GM21723 (cell line): ENCODE measurements at regions not wholly inside any gene's neighbourhood (a gene's known extent, or its start where the extent isn't known, plus 50 kb on each side); places are given as distances from the start of the nearest gene placed in this dataset.
"Not testable (repeated sequence)": the region's sequence is repeated elsewhere in the genome, so short reads cannot be mapped to it uniquely, and the experiment has no call there.

Source experiments
- ATAC-seq: cut with Tn5 transposase; IDR thresholded peaks from one replicate; pipeline ENCODE4 v1.9.1; 2021; ENCODE audit warnings: mild to moderate bottlenecking, moderate library complexity; ENCODE audit not compliant: unreplicated experiment

- ATAC-seq = no peak
Observed at GRCh38 chr4:118586357-118586790, 98.8 kb upstream of the METTL14 start.

GRCh38 chr4:118587116-118587831 lies 97.9 kb upstream of the METTL14 start:
- no peak for ATAC-seq

GRCh38 chr4:118587946-118588345 lies 97.2 kb upstream of the METTL14 start:
- ATAC-seq = no peak

- ATAC-seq = no peak
Observed at GRCh38 chr4:118589471-118590055, 95.6 kb upstream of the METTL14 start.

GRCh38 chr4:118591339-118592046 lies 93.7 kb upstream of the METTL14 start:
- ATAC-seq = peak; percentile 98

- ATAC-seq = not testable (repeated sequence)
Observed at GRCh38 chr4:118592289-118592688, 92.9 kb upstream of the METTL14 start.

- not testable (repeated sequence) for ATAC-seq
Observed at GRCh38 chr4:118595883-118596282, 89.3 kb upstream of the METTL14 start.

GRCh38 chr4:118625097-118625496 lies 60.1 kb upstream of the METTL14 start:
- ATAC-seq = not testable (repeated sequence)

GRCh38 chr4:118629697-118630096 lies 55.5 kb upstream of the METTL14 start:
- ATAC-seq = not testable (repeated sequence)

- not testable (repeated sequence) for ATAC-seq
Observed at GRCh38 chr4:118630897-118631296, 54.3 kb upstream of the METTL14 start.

GRCh38 chr4:118631321-118632050 lies 53.7 kb upstream of the METTL14 start:
- ATAC-seq = not testable (repeated sequence)

- not testable (repeated sequence) for ATAC-seq
Observed at GRCh38 chr4:118633476-118633875, 51.7 kb upstream of the METTL14 start.

GRCh38 chr4:118634126-118634875 lies 50.9 kb upstream of the METTL14 start:
- ATAC-seq = not testable (repeated sequence)
